Progenitor cell of endocrine pancreas (in vitro differentiated cells): ENCODE measurements at regions not wholly inside any gene's neighbourhood (a gene's known extent, or its start where the extent isn't known, plus 50 kb on each side); places are given as distances from the start of the nearest gene placed in this dataset.
"Not testable (repeated sequence)": the region's sequence is repeated elsewhere in the genome, so short reads cannot be mapped to it uniquely, and the experiment has no call there.

Experiments used
- DNase-seq: peaks from one replicate; pipeline ENCODE4 v3.0.0; 2021; ENCODE audit warnings: low spot score; ENCODE audit not compliant: unreplicated experiment
- H3K27ac Mint-ChIP-seq: 2 replicates; pipeline ENCODE4 v1.8.0; 2021; ENCODE audit warnings: mild to moderate bottlenecking, moderate library complexity, mixed read lengths
- H3K27me3 Mint-ChIP-seq: 2 replicates; pipeline ENCODE4 v1.8.0; 2021; ENCODE audit warnings: mixed read lengths
- H3K36me3 Mint-ChIP-seq: 2 replicates; pipeline ENCODE4 v1.8.0; 2022; ENCODE audit warnings: mixed read lengths; ENCODE audit not compliant: insufficient read depth
- H3K4me1 Mint-ChIP-seq: 2 replicates; pipeline ENCODE4 v1.8.0; 2021; ENCODE audit warnings: low read depth, mixed read lengths
- H3K4me3 Mint-ChIP-seq: 2 replicates; pipeline ENCODE4 v1.8.0; 2021; ENCODE audit warnings: low read depth, mild to moderate bottlenecking, moderate library complexity, mixed read lengths
- H3K9me3 Mint-ChIP-seq: 2 replicates; pipeline ENCODE4 v1.8.0; 2021; ENCODE audit warnings: low read depth, mixed read lengths
- CTCF ChIP-seq: fragments of 200-600 bp; sonication (generic); IDR thresholded peaks from one replicate; pipeline ENCODE4 v1.5.0; 2021; ENCODE audit warnings: antibody characterized with exemption, mild to moderate bottlenecking; ENCODE audit not compliant: unreplicated experiment

- Mint-ChIP-seq H3K4me3 (no peak overlapping the region), H3K9me3 (peaks cover 13% of the 10 kb centered on the region), H3K27me3 (peaks cover 3% of the 10 kb centered on the region), H3K27ac (no peak overlapping the region), H3K4me1 (no peaks in the 10 kb centered on the region), H3K36me3 (peaks cover 2% of the 10 kb centered on the region)
- TF ChIP-seq CTCF = no peak
- DNase-seq = no peak
Observed at GRCh38 chr7:156368053-156368843, 272.3 kb upstream of the RNF32 start.

GRCh38 chr7:156363751-156364150, 276.8 kb upstream of the RNF32 start:
- no peak for DNase-seq
- Mint-ChIP-seq H3K9me3 (no peaks in the 10 kb centered on the region), H3K27me3 (peaks cover 2% of the 10 kb centered on the region), H3K4me1 (no peaks in the 10 kb centered on the region), H3K4me3 (no peak overlapping the region), H3K36me3 (no peaks in the 10 kb centered on the region), H3K27ac (no peak overlapping the region)
- no peak for TF ChIP-seq CTCF

- Mint-ChIP-seq H3K27me3 (no peaks in the 10 kb centered on the region), H3K4me1 (no peaks in the 10 kb centered on the region), H3K27ac (no peak overlapping the region), H3K36me3 (no peaks in the 10 kb centered on the region), H3K9me3 (no peaks in the 10 kb centered on the region), H3K4me3 (no peak overlapping the region)
- no peak for DNase-seq
- TF ChIP-seq CTCF = no peak
Observed at GRCh38 chr7:156360835-156361234, 279.7 kb upstream of the RNF32 start.

GRCh38 chr7:156356551-156356950, 284.0 kb upstream of the RNF32 start:
- TF ChIP-seq CTCF = no peak
- Mint-ChIP-seq H3K9me3 (no peaks in the 10 kb centered on the region), H3K27ac (no peak overlapping the region), H3K4me1 (peaks cover 6% of the 10 kb centered on the region), H3K4me3 (no peak overlapping the region), H3K27me3 (no peaks in the 10 kb centered on the region), H3K36me3 (no peaks in the 10 kb centered on the region)
- no peak for DNase-seq

GRCh38 chr7:156353352-156353751, 287.2 kb upstream of the RNF32 start:
- TF ChIP-seq CTCF = no peak
- Mint-ChIP-seq H3K9me3 (no peaks in the 10 kb centered on the region), H3K4me3 (no peak overlapping the region), H3K4me1 (peaks cover 13% of the 10 kb centered on the region), H3K27ac (no peak overlapping the region), H3K27me3 (no peaks in the 10 kb centered on the region), H3K36me3 (no peaks in the 10 kb centered on the region)
- DNase-seq = no peak

- H3K4me3 Mint-ChIP-seq = not testable (repeated sequence)
Observed at GRCh38 chr7:156347703-156348248, 292.8 kb upstream of the RNF32 start.

More at GRCh38 chr7:156347703-156348248, 292.8 kb upstream of the RNF32 start:
- not testable (repeated sequence) for DNase-seq, H3K4me1 Mint-ChIP-seq, H3K27ac Mint-ChIP-seq, H3K36me3 Mint-ChIP-seq, H3K9me3 Mint-ChIP-seq, H3K27me3 Mint-ChIP-seq
